OCI-LY7 (cell line): ENCODE measurements at regions not wholly inside any gene's neighbourhood (a gene's known extent, or its start where the extent isn't known, plus 50 kb on each side); places are given as distances from the start of the nearest gene placed in this dataset.

Experiments
- BruUV-seq: library from RNA; stranded (reverse); fragments of 400-500 nt; replicated peaks from 2 replicates; lab custom pipeline; 2021; lab: Mats Ljungman, UMichigan
- CTCF ChIA-PET: fragments of 300-600 bp; sonication (Branson Sonifier 250); formaldehyde crosslinking; loops from one replicate; lab custom pipeline; 2022; ENCODE audit warnings: antibody characterized with exemption; ENCODE audit not compliant: unreplicated experiment; lab: Charles Lee
- POLR2A ChIA-PET: fragments of 300-600 bp; sonication (Branson Sonifier 250); formaldehyde crosslinking; loops from one replicate; lab custom pipeline; 2022; ENCODE audit warnings: antibody characterized with exemption; lab: Charles Lee
- DNase-seq: peaks from one replicate; pipeline ENCODE4 v3.0.0-alpha.2; 2015; ENCODE audit warnings: low spot score
- H2AFZ ChIP-seq: fragments of 200-600 bp; sonication (generic), shearing (Covaris generic); 2 replicates; pipeline ENCODE4 v1.6.1; 2014; ENCODE audit warnings: mild to moderate bottlenecking, antibody characterized with exemption, low read length, moderate library complexity
- H3K27ac ChIP-seq: fragments of 200-600 bp; sonication (generic); 2 replicates; pipeline ENCODE4 v1.5.1; 2014; ENCODE audit warnings: mixed run types, low read depth, mild to moderate bottlenecking, moderate library complexity, low read length, inconsistent platforms; ENCODE audit not compliant: poor library complexity, severe bottlenecking
- H3K36me3 ChIP-seq: fragments of 200-600 bp; sonication (generic); 2 replicates; pipeline ENCODE4 v1.6.1; 2014; ENCODE audit warnings: mild to moderate bottlenecking, antibody characterized with exemption, low read length, moderate library complexity, mixed read lengths; ENCODE audit not compliant: insufficient read depth
- H3K4me1 ChIP-seq: fragments of 200-600 bp; sonication (generic); 2 replicates; pipeline ENCODE4 v1.5.1; 2014; ENCODE audit warnings: mild to moderate bottlenecking, low read length; ENCODE audit not compliant: insufficient read depth, poor library complexity, severe bottlenecking
- H3K4me2 ChIP-seq: fragments of 200-600 bp; sonication (generic); 2 replicates; pipeline ENCODE4 v1.6.1; 2014; ENCODE audit warnings: mild to moderate bottlenecking, low read length
- H3K4me3 ChIP-seq: fragments of 200-600 bp; sonication (generic); 2 replicates; pipeline ENCODE4 v1.5.1; 2014; ENCODE audit warnings: mild to moderate bottlenecking, low read depth, low read length; ENCODE audit not compliant: poor library complexity, severe bottlenecking
- H3K79me2 ChIP-seq: fragments of 200-600 bp; sonication (generic); 2 replicates; pipeline ENCODE4 v1.6.1; 2016; ENCODE audit warnings: low read depth, mild to moderate bottlenecking, low read length, moderate library complexity, mixed read lengths; ENCODE audit not compliant: insufficient read depth
- H3K9me2 ChIP-seq: fragments of 200-600 bp; sonication (generic); 2 replicates; pipeline ENCODE4 v1.6.1; 2016; ENCODE audit warnings: mild to moderate bottlenecking, low read length, mixed read lengths; ENCODE audit not compliant: insufficient read depth
- H3K9me3 ChIP-seq: fragments of 200-600 bp; sonication (generic); 2 replicates; pipeline ENCODE4 v1.6.1; 2014; ENCODE audit warnings: mild to moderate bottlenecking, mixed run types, low read length, mixed read lengths
- H4K20me1 ChIP-seq: fragments of 200-600 bp; sonication (generic); 2 replicates; pipeline ENCODE4 v1.6.1; 2014; ENCODE audit warnings: mild to moderate bottlenecking, antibody characterized with exemption, low read length, moderate library complexity, mixed read lengths; ENCODE audit not compliant: insufficient read depth
- EZH2phosphoT487 ChIP-seq: fragments of 200-600 bp; sonication (generic); IDR thresholded peaks from 2 replicates; pipeline ENCODE4 v1.6.1; 2018; ENCODE audit warnings: low read depth, borderline replicate concordance, mild to moderate bottlenecking, mixed run types, antibody characterized with exemption, low read length, moderate library complexity, mixed read lengths
- intact Hi-C: fragments of 100-400 bp; cut with micrococcal nuclease; formaldehyde crosslinking; loops from one replicate; pipeline ENCODE4 v1.10.0; 2022; ENCODE audit not compliant: unreplicated experiment
- TF ChIP-seq, protein P1 (sequence below): fragments of 200-600 bp; sonication (generic); conservative IDR thresholded peaks from 2 replicates; pipeline ENCODE4 v1.5.1; 2014; ENCODE audit warnings: mild to moderate bottlenecking, antibody characterized with exemption, low read length, moderate library complexity, mixed read lengths

DNA sequence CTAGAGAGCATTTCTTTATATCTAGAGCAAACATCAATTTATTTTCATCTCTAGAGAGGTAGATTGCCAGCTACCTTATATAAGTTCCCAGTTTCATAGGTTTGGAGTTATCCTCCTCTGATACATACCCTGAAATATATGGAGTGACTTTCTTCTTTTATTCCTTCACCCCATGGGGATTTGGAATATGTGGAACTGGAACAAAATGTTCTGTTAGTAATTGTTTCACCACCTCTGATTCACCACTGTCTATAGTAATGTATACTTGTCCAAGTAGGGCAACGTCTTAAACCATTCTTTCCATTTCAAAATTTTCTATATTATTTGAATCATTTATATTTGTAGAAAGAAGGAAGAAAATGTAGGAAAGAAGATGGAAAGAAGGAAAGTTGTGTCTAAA, 511.2 kb upstream of the KCND2 start:
- intact Hi-C loops = no loop called here
- POLR2A ChIA-PET = interaction anchor here (1.6 kb wide), 1 partner anchor 12 kb away, joined by 5 read pairs; no protein-coding TSS in a partner anchor
- CTCF ChIA-PET = no interaction called here
- H4K20me1 ChIP-seq = no peaks in the 10 kb centered on the region
- no peak for DNase-seq
- no peak overlapping the region for H3K4me2 ChIP-seq
- H3K4me3 ChIP-seq = no peak overlapping the region
- BruUV-seq = no TSS peak
- H2AFZ ChIP-seq = no peak overlapping the region
- H3K4me1 ChIP-seq = no peaks in the 10 kb centered on the region
- H3K9me2 ChIP-seq = no peaks in the 10 kb centered on the region
- H3K27ac ChIP-seq = no peak overlapping the region
- no peak for TF ChIP-seq EZH2phosphoT487
- TF ChIP-seq, protein P1, sequence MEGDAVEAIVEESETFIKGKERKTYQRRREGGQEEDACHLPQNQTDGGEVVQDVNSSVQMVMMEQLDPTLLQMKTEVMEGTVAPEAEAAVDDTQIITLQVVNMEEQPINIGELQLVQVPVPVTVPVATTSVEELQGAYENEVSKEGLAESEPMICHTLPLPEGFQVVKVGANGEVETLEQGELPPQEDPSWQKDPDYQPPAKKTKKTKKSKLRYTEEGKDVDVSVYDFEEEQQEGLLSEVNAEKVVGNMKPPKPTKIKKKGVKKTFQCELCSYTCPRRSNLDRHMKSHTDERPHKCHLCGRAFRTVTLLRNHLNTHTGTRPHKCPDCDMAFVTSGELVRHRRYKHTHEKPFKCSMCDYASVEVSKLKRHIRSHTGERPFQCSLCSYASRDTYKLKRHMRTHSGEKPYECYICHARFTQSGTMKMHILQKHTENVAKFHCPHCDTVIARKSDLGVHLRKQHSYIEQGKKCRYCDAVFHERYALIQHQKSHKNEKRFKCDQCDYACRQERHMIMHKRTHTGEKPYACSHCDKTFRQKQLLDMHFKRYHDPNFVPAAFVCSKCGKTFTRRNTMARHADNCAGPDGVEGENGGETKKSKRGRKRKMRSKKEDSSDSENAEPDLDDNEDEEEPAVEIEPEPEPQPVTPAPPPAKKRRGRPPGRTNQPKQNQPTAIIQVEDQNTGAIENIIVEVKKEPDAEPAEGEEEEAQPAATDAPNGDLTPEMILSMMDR = no peak
- no peaks in the 10 kb centered on the region for H3K79me2 ChIP-seq
- H3K36me3 ChIP-seq = no peaks in the 10 kb centered on the region
- no peaks in the 10 kb centered on the region for H3K9me3 ChIP-seq

DNA sequence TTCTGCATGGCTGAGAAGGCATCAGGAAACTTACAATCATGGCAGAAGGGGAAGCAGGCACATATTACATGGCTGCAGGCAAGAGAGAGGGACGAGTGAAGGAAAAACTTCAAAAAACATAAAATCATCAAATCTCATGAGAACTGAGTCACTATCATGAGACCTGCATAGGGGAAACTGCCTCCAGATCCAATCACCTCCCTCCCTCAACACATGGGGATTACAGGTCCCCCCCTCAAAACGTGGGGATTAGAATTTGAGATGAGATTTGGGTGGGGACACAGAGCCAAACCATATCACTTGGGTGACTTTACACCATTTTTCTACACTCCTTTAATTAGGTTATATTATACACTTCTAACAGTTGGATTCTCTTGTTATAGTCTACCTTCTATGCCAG, 490.7 kb upstream of the KCND2 start:
- TF ChIP-seq, protein P1 = no peak
- no peak for TF ChIP-seq EZH2phosphoT487
- Histone ChIP-seq H4K20me1 (no peaks in the 10 kb centered on the region), H3K36me3 (no peaks in the 10 kb centered on the region), H3K4me3 (no peak overlapping the region), H3K9me3 (no peaks in the 10 kb centered on the region), H3K79me2 (no peaks in the 10 kb centered on the region), H3K4me2 (no peak overlapping the region), H3K4me1 (no peaks in the 10 kb centered on the region), H2AFZ (no peak overlapping the region), H3K9me2 (no peaks in the 10 kb centered on the region), H3K27ac (no peak overlapping the region)
- intact Hi-C loops = no loop called here
- no TSS peak for BruUV-seq
- POLR2A ChIA-PET = no interaction called here
- CTCF ChIA-PET = no interaction called here
- DNase-seq = no peak

DNA sequence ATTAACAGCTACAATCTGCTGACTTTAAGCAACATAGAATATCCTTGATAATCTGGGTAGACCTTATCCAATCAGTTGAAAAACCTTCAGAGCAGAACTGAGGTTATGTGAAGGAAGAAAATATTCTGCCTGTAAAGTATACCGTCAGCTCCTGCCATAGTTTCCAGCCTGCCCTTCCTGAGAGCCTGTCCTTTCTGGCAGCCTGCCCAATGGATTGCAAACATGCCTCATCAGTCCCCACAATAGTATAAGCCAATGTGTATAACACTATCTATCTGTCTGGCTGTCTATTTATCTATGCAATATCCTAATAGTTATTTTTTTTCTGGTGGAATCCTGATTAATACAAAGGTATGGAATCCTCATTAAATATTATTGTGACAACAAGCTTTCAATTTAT, 489.2 kb upstream of the KCND2 start:
- no peak for DNase-seq
- CTCF ChIA-PET = no interaction called here
- TF ChIP-seq, protein P1 = no peak
- no peak for TF ChIP-seq EZH2phosphoT487
- Histone ChIP-seq H3K9me2 (no peaks in the 10 kb centered on the region), H4K20me1 (no peaks in the 10 kb centered on the region), H2AFZ (no peak overlapping the region), H3K4me2 (no peak overlapping the region), H3K79me2 (no peaks in the 10 kb centered on the region), H3K36me3 (no peaks in the 10 kb centered on the region), H3K9me3 (no peaks in the 10 kb centered on the region), H3K27ac (no peak overlapping the region), H3K4me1 (no peaks in the 10 kb centered on the region), H3K4me3 (no peak overlapping the region)
- POLR2A ChIA-PET = interaction anchor here (0.6 kb wide), 1 partner anchor 57 kb away, joined by 3 read pairs; no protein-coding TSS in a partner anchor
- no TSS peak for BruUV-seq
- intact Hi-C loops = no loop called here
